ENCODE measurements at regions not wholly inside any gene's neighbourhood (a gene's known extent, or its start where the extent isn't known, plus 50 kb on each side); places are given as distances from the start of the nearest gene placed in this dataset.

DNA sequence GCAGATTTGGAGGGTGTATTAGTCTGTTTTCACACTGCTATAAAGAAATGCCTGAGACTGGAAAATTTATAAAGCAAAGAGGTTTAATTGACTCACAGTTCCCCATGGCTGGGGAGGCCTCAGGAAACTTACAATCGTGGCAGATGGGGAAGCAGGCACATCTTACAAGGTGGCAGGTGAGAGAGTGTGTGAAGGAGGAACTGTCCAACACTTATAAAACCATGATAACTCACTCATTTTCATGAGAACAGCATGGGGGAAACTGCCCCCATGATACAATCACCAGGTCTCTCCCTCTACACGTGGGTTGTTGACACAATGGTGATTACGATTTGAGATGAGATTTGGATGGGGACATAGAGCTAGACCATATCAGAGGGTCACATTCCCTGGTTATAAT, 195.6 kb downstream of the RGS9 start:
- no peak overlapping the region for H2AFZ ChIP-seq (replicated peaks; ENCODE audit: low read length, poor library complexity)
- H3K14ac ChIP-seq (replicated peaks; ENCODE audit: low read depth, low read length) = no peak overlapping the region
- H3K4me3 ChIP-seq (ENCODE audit: insufficient read depth, low read depth, low read length) = no peak overlapping the region
- no peak overlapping the region for H2BK20ac ChIP-seq (ENCODE audit: low read depth, low read length)
- ChIA-PET POLR2A (ENCODE audit: unreplicated experiment) (no interaction called here), CTCF (no interaction called here)
- no peak overlapping the region for H3K9ac ChIP-seq (ENCODE audit: low read depth, low read length)
- no peak overlapping the region for H4K8ac ChIP-seq (ENCODE audit: low read depth in 2 of 2, low read length in 2 of 2)
- H3K9me3 ChIP-seq (ENCODE audit: control insufficient read depth, insufficient read depth, low read length) = no peaks in the 10 kb centered on the region
- TF ChIP-seq RAD21 (IDR thresholded peaks at IDR 0.05; ENCODE audit: low read length) = no peak
- TF ChIP-seq, protein P1, sequence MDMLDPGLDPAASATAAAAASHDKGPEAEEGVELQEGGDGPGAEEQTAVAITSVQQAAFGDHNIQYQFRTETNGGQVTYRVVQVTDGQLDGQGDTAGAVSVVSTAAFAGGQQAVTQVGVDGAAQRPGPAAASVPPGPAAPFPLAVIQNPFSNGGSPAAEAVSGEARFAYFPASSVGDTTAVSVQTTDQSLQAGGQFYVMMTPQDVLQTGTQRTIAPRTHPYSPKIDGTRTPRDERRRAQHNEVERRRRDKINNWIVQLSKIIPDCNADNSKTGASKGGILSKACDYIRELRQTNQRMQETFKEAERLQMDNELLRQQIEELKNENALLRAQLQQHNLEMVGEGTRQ (IDR thresholded peaks at IDR 0.05; ENCODE audit: low read depth, low read length) = no peak
- TF ChIP-seq FOS (IDR thresholded peaks at IDR 0.05; ENCODE audit: low read depth, low read length) = no peak
- TF ChIP-seq MXI1 (IDR thresholded peaks at IDR 0.05; ENCODE audit: borderline replicate concordance, low read depth, low read length) = no peak
- TF ChIP-seq CHD1 (IDR thresholded peaks at IDR 0.05; ENCODE audit: low read depth, low read length) = no peak
- TF ChIP-seq NFE2L2 (IDR thresholded peaks at IDR 0.05; ENCODE audit: low read depth, low read length) = no peak
- no peak for TF ChIP-seq CEBPB (IDR thresholded peaks at IDR 0.05; ENCODE audit: low read depth, low read length)
- TF ChIP-seq RCOR1 (IDR thresholded peaks at IDR 0.05; ENCODE audit: insufficient replicate concordance, low read length) = no peak
- TF ChIP-seq SMC3 (IDR thresholded peaks at IDR 0.05; ENCODE audit: low read depth, low read length) = no peak
- TF ChIP-seq, protein P2, sequence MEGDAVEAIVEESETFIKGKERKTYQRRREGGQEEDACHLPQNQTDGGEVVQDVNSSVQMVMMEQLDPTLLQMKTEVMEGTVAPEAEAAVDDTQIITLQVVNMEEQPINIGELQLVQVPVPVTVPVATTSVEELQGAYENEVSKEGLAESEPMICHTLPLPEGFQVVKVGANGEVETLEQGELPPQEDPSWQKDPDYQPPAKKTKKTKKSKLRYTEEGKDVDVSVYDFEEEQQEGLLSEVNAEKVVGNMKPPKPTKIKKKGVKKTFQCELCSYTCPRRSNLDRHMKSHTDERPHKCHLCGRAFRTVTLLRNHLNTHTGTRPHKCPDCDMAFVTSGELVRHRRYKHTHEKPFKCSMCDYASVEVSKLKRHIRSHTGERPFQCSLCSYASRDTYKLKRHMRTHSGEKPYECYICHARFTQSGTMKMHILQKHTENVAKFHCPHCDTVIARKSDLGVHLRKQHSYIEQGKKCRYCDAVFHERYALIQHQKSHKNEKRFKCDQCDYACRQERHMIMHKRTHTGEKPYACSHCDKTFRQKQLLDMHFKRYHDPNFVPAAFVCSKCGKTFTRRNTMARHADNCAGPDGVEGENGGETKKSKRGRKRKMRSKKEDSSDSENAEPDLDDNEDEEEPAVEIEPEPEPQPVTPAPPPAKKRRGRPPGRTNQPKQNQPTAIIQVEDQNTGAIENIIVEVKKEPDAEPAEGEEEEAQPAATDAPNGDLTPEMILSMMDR (conservative IDR thresholded peaks at IDR 0.05; ENCODE audit: low read depth, low read length) = no peak
- no peak for TF ChIP-seq RFX5 (IDR thresholded peaks at IDR 0.05; ENCODE audit: low read depth, low read length)
- TF ChIP-seq MAZ (IDR thresholded peaks at IDR 0.05; ENCODE audit: borderline replicate concordance, low read depth, low read length) = no peak
- no peak for TF ChIP-seq POLR2A (IDR thresholded peaks at IDR 0.05; ENCODE audit: low read depth, low read length)
- no peak for TF ChIP-seq BHLHE40 (IDR thresholded peaks at IDR 0.05; ENCODE audit: low read depth, low read length)
- dilution Hi-C loops (cut with HindIII; ENCODE audit: low sequenced_read_pairs, unreplicated experiment) (no loop called here), intact Hi-C loops (cut with micrococcal nuclease) (no loop called here), in situ Hi-C loops (cut with MboI; ENCODE audit: low sequenced_read_pairs) (no loop called here)
- H3K27ac ChIP-seq (ENCODE audit: insufficient read depth, low read length) = no peak overlapping the region
- no CpG with 5 or more reads among the region's 3 CpGs for WGBS, 2 experiments (ENCODE audit: extremely low coverage in 2 of 2, insufficient read length in 1 of 2)
- H4K91ac ChIP-seq (ENCODE audit: insufficient read depth, low read depth, low read length) = no peak overlapping the region
- no peak overlapping the region for H3K18ac ChIP-seq (ENCODE audit: low read depth, low read length)
- H4K20me1 ChIP-seq (ENCODE audit: insufficient read depth, low read length) = no peaks in the 10 kb centered on the region
- H3K36me3 ChIP-seq (ENCODE audit: control insufficient read depth, insufficient read depth, low read length) = no peaks in the 10 kb centered on the region
- H3K23ac ChIP-seq (ENCODE audit: low read depth, low read length) = no peak overlapping the region
- H3K4me1 ChIP-seq (ENCODE audit: control insufficient read depth, insufficient read depth, low read length) = no peaks in the 10 kb centered on the region
- no peaks in the 10 kb centered on the region for H3K79me1 ChIP-seq (ENCODE audit: low read depth in 1 of 2, low read length in 2 of 2)
- H2BK15ac ChIP-seq (ENCODE audit: low read depth, low read length) = no peak overlapping the region
- no peak overlapping the region for H2BK120ac ChIP-seq (ENCODE audit: low read depth, low read length)
- H2AK5ac ChIP-seq (ENCODE audit: low read depth, low read length) = no peak overlapping the region
- DNase-seq (no peak), ATAC-seq (ENCODE audit: low read depth) (no peak)
- BruUV-seq (replicated peaks) = no TSS peak
- peaks cover 4% of the 10 kb centered on the region for H3K27me3 ChIP-seq (ENCODE audit: control insufficient read depth, insufficient read depth, low read length)
- H3K4me2 ChIP-seq (ENCODE audit: low read depth, low read length) = no peak overlapping the region
- H3K4ac ChIP-seq (ENCODE audit: low read depth, low read length) = no peak overlapping the region
- no peak overlapping the region for H3K56ac ChIP-seq (ENCODE audit: extremely low read depth, insufficient read depth, low read length)
- no peak overlapping the region for H4K5ac ChIP-seq (ENCODE audit: low read depth, low read length)
- no peaks in the 10 kb centered on the region for H3K9me1 ChIP-seq (ENCODE audit: insufficient read depth, low read length)
- no peak overlapping the region for H2AK9ac ChIP-seq (replicated peaks; ENCODE audit: low read depth, low read length, poor library complexity)
- H2BK5ac ChIP-seq (ENCODE audit: low read depth, low read length, poor library complexity, severe bottlenecking) = no peak overlapping the region

All from IMR-90 (cell line).